ENCODE measurements at regions not wholly inside any gene's neighbourhood (a gene's known extent, or its start where the extent isn't known, plus 50 kb on each side); places are given as distances from the start of the nearest gene placed in this dataset.

GRCh38 chr4:14532436-14532835 lies 469.8 kb upstream of the CPEB2 start:
- DNase-seq (ENCODE audit: low read depth in 2 of 2) = no peak

GRCh38 chr4:14539246-14539645 lies 463.0 kb upstream of the CPEB2 start:
- DNase-seq (ENCODE audit: low read depth in 2 of 2) = no peak

- DNase-seq (ENCODE audit: low read depth in 2 of 2) = no peak
These were observed 457.1 kb upstream of the CPEB2 start for GRCh38 chr4:14545163-14545562.

- DNase-seq (ENCODE audit: low read depth in 2 of 2) = no peak
These were observed 456.5 kb upstream of the CPEB2 start for GRCh38 chr4:14545807-14546206.

GRCh38 chr4:14552119-14552518 lies 450.2 kb upstream of the CPEB2 start:
- no peak for DNase-seq (ENCODE audit: low read depth in 2 of 2)

GRCh38 chr4:14559646-14560045 lies 442.6 kb upstream of the CPEB2 start:
- no peak for DNase-seq (ENCODE audit: low read depth in 2 of 2)

- DNase-seq (ENCODE audit: low read depth in 2 of 2) = no peak
These were observed 441.7 kb upstream of the CPEB2 start for GRCh38 chr4:14560577-14560976.

- DNase-seq (ENCODE audit: low read depth in 2 of 2) = no peak
These were observed 439.4 kb upstream of the CPEB2 start for GRCh38 chr4:14562901-14563300.

GRCh38 chr4:14564281-14564680 lies 438.0 kb upstream of the CPEB2 start:
- DNase-seq (ENCODE audit: low read depth in 2 of 2) = no peak

- no peak for DNase-seq (ENCODE audit: low read depth in 2 of 2)
These were observed 435.8 kb upstream of the CPEB2 start for GRCh38 chr4:14566518-14566917.

- no peak for DNase-seq (ENCODE audit: low read depth in 2 of 2)
These were observed 433.9 kb upstream of the CPEB2 start for GRCh38 chr4:14568351-14568750.

GRCh38 chr4:14575289-14575688 lies 427.0 kb upstream of the CPEB2 start:
- DNase-seq (ENCODE audit: low read depth in 2 of 2) = no peak

- no peak for DNase-seq (ENCODE audit: low read depth in 2 of 2)
These were observed 426.4 kb upstream of the CPEB2 start for GRCh38 chr4:14575919-14576318.

GRCh38 chr4:14580061-14580460 lies 422.2 kb upstream of the CPEB2 start:
- no peak for DNase-seq (ENCODE audit: low read depth in 2 of 2)

GRCh38 chr4:14581741-14582140 lies 420.5 kb upstream of the CPEB2 start:
- DNase-seq (ENCODE audit: low read depth in 2 of 2) = no peak

- no peak for DNase-seq (ENCODE audit: low read depth in 2 of 2)
These were observed 419.6 kb upstream of the CPEB2 start for GRCh38 chr4:14582677-14583076.

GRCh38 chr4:14583331-14583730 lies 418.9 kb upstream of the CPEB2 start:
- DNase-seq (ENCODE audit: low read depth in 2 of 2) = no peak

- no peak for DNase-seq (ENCODE audit: low read depth in 2 of 2)
These were observed 418.5 kb upstream of the CPEB2 start for GRCh38 chr4:14583752-14584151.

- no peak for DNase-seq (ENCODE audit: low read depth in 2 of 2)
These were observed 409.3 kb upstream of the CPEB2 start for GRCh38 chr4:14592950-14593349.

- DNase-seq (ENCODE audit: low read depth in 2 of 2) = no peak
These were observed 406.3 kb upstream of the CPEB2 start for GRCh38 chr4:14596028-14596427.

GRCh38 chr4:14596437-14596836 lies 405.8 kb upstream of the CPEB2 start:
- DNase-seq (ENCODE audit: low read depth in 2 of 2) = no peak

GRCh38 chr4:14596904-14597303 lies 405.4 kb upstream of the CPEB2 start:
- DNase-seq (ENCODE audit: low read depth in 2 of 2) = no peak

GRCh38 chr4:14602206-14602605 lies 400.1 kb upstream of the CPEB2 start:
- no peak for DNase-seq (ENCODE audit: low read depth in 2 of 2)

GRCh38 chr4:14607001-14607400 lies 395.3 kb upstream of the CPEB2 start:
- DNase-seq (ENCODE audit: low read depth in 2 of 2) = no peak

- DNase-seq (ENCODE audit: low read depth in 2 of 2) = no peak
These were observed 394.7 kb upstream of the CPEB2 start for GRCh38 chr4:14607578-14607977.

All from stimulated activated CD4-positive, alpha-beta T cell treated with anti-CD3 and anti-CD28 coated beads, Interleukin-4, amount 100 ng/mL, for 48 hours (primary cell).